ENCODE measurements at regions not wholly inside any gene's neighbourhood (a gene's known extent, or its start where the extent isn't known, plus 50 kb on each side); places are given as distances from the start of the nearest gene placed in this dataset.

DNA sequence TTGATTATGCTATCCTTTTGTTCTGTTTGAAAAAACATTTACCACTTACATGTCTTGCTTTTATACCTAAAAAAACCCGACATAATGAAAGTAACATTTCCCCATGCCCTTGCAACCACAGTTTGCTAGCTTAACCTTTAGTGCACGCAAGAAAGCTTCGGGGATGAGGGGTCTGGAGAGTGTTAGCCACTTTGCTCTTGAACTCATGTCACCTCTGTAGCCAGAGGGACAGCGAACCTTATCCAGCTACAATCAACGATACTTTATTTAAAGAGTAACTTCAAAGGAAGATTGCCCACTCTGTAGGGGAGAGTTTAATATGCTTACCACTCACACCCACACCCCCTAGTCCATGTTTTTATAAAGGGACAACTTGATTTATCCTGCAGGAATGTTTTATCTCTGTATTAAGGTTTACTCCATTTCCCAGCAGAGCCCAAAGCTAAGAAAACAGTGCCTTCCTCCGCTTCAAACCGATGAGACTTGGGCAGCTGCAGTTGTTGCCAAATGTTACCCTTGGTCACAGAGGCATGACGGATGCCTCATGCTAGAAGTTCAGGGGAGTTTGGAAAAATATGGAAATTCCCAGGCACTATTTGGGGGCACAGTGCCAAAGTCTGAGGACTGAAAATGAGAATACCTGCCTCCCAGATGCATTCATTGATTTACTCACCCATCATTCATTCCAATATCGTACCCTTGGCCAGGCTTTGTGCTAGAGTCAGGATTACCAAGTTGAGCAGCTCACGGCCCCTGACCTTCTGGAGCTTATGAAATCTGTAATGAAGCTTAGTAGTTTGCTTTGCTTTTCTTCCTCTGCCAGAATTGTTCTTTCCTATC, 61.4 kb upstream of the VCAM1 start:
- TF ChIP-seq CEBPB (IDR thresholded peaks at IDR 0.05; ENCODE audit: low read depth, low read length) (peak; percentile 52; the same call in 1 of the 2 replicates), RAD21 (IDR thresholded peaks at IDR 0.05; ENCODE audit: low read length) (no peak), RFX5 (IDR thresholded peaks at IDR 0.05; ENCODE audit: low read depth, low read length) (no peak)
